ENCODE measurements at regions not wholly inside any gene's neighbourhood (a gene's known extent, or its start where the extent isn't known, plus 50 kb on each side); places are given as distances from the start of the nearest gene placed in this dataset.

DNA sequence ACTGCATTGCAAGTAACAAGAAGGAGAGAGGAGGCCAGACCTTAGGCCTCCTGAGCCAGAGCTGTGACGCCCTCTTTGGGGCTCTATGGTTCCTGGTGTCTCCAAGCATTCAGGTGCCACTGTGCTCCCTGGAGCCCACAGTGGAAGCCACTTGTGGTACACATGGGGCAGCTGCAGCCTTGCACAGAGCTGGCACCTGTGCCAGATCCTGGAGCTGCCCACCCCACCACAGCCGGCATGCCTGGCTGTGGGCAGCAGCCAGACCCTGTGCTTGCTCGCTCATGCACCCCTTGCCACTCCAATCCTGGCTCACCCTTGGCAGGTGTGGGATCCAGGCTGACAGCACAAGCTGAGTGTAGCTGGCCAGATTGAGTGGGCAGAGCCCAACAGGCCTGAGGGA lies 173.8 kb upstream of the SMIM30 start:
- TF ChIP-seq EZH2phosphoT487 (IDR thresholded peaks at IDR 0.05; ENCODE audit: low read depth, severe bottlenecking, unreplicated experiment): no peak
- TF ChIP-seq, protein P1, sequence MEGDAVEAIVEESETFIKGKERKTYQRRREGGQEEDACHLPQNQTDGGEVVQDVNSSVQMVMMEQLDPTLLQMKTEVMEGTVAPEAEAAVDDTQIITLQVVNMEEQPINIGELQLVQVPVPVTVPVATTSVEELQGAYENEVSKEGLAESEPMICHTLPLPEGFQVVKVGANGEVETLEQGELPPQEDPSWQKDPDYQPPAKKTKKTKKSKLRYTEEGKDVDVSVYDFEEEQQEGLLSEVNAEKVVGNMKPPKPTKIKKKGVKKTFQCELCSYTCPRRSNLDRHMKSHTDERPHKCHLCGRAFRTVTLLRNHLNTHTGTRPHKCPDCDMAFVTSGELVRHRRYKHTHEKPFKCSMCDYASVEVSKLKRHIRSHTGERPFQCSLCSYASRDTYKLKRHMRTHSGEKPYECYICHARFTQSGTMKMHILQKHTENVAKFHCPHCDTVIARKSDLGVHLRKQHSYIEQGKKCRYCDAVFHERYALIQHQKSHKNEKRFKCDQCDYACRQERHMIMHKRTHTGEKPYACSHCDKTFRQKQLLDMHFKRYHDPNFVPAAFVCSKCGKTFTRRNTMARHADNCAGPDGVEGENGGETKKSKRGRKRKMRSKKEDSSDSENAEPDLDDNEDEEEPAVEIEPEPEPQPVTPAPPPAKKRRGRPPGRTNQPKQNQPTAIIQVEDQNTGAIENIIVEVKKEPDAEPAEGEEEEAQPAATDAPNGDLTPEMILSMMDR (IDR thresholded peaks at IDR 0.05; ENCODE audit: poor library complexity): no peak
